GM13976 (cell line): ENCODE measurements at regions not wholly inside any gene's neighbourhood (a gene's known extent, or its start where the extent isn't known, plus 50 kb on each side); places are given as distances from the start of the nearest gene placed in this dataset.

Experiments used
- DNase-seq: peaks from one replicate; pipeline ENCODE4 v3.0.0; 2012; ENCODE audit warnings: low spot score
- in situ Hi-C: fragments of 300-500 bp; cut with MboI; formaldehyde crosslinking; loops from one replicate; pipeline ENCODE4 v1.12.0; 2022; ENCODE audit warnings: low sequenced_read_pairs, mixed read lengths, inconsistent platforms; ENCODE audit not compliant: unreplicated experiment
- TF ChIP-seq, protein P1 (sequence below): IDR thresholded peaks from 2 replicates; pipeline ENCODE4 v1.5.1; 2012; ENCODE audit warnings: borderline replicate concordance, mild to moderate bottlenecking; ENCODE audit not compliant: insufficient read depth; ENCODE audit errors: extremely low read depth, missing control alignments, control extremely low read depth

DNA sequence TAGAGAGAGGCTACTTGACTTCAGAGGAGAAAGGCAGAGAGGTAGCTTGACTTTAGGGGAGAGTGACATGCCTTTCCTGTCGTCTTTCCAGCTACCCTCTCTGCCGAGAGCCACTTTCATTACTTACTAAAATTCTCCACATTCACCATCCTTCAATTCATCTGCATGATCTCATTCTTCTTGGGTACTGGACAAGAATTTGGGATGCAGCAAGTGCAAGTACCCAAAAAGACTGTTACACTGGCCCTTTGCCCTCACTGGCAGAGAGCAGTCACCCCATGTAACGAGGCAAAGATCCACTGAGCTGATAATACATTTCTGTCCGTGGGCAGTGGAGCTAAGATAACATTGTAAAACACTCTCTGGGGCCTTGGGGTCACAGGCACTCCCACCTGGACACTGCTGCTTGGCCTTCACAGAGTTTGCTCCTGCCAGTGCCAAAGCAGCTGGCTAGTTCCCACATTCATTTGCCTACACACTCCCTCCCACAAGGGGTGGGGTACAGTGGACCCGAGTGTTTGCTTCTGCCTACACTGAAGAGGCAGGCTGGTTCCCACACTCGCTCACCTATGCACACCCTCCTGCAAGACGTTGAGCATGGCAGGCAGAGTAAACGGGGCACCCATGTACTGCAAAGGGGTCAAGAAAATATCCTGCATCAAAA is 1276.9 kb upstream of the PCDH9 start:
- no peak for DNase-seq
- TF ChIP-seq, protein P1, sequence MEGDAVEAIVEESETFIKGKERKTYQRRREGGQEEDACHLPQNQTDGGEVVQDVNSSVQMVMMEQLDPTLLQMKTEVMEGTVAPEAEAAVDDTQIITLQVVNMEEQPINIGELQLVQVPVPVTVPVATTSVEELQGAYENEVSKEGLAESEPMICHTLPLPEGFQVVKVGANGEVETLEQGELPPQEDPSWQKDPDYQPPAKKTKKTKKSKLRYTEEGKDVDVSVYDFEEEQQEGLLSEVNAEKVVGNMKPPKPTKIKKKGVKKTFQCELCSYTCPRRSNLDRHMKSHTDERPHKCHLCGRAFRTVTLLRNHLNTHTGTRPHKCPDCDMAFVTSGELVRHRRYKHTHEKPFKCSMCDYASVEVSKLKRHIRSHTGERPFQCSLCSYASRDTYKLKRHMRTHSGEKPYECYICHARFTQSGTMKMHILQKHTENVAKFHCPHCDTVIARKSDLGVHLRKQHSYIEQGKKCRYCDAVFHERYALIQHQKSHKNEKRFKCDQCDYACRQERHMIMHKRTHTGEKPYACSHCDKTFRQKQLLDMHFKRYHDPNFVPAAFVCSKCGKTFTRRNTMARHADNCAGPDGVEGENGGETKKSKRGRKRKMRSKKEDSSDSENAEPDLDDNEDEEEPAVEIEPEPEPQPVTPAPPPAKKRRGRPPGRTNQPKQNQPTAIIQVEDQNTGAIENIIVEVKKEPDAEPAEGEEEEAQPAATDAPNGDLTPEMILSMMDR: no peak
- in situ Hi-C loops: no loop called here

DNA sequence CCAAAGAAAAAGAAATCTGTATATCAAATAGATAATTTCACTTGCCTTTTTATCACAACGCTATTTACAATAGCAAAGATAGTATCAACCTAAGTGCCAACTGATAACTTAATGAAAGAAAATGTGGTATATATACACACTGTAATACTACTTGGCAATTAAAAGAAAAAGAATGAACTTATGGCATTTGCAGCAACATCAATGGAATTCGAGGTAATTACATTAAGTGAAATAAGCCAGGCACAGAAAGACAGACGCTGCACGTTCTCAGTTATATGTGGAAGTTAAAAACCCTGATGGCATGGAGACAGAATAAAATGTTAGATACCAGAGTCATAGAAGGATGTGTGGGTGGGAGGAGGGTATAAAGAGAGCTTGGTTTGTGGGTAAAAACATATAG is 1260.5 kb upstream of the PCDH9 start:
- no peak for DNase-seq
- TF ChIP-seq, protein P1: no peak
- in situ Hi-C loops: no loop called here

- TF ChIP-seq, protein P1: no peak
- in situ Hi-C loops: no loop called here
- DNase-seq: no peak
These were observed 1251.0 kb upstream of the PCDH9 start for GRCh38 chr13:68481130-68481529.

DNA sequence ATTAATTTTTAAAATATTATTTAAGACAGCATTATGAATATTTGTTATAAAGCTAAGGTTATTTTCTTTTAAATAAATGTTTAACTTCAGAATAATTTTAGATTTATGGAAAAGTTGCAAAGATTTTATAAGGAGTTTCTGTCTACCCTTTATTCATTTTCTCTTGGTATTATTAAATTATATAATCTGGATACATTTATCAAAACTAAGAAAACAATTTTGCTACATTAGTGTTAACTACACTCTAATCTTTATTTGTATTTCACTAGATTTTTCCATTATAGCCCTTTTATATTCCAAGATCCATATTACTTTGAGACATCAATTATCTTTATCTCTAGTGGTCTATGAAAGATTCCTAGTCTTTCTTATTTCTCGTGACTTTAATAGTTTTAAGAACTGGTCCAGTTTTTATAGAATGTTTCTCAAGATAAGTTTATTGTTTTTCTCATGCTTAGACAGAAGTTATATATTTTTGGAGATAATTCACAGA is 1243.7 kb upstream of the PCDH9 start:
- no peak for DNase-seq
- TF ChIP-seq, protein P1: no peak
- in situ Hi-C loops: no loop called here

- TF ChIP-seq, protein P1: no peak
- in situ Hi-C loops: no loop called here
- no peak for DNase-seq
These were observed 1237.0 kb upstream of the PCDH9 start for GRCh38 chr13:68467160-68467559.

DNA sequence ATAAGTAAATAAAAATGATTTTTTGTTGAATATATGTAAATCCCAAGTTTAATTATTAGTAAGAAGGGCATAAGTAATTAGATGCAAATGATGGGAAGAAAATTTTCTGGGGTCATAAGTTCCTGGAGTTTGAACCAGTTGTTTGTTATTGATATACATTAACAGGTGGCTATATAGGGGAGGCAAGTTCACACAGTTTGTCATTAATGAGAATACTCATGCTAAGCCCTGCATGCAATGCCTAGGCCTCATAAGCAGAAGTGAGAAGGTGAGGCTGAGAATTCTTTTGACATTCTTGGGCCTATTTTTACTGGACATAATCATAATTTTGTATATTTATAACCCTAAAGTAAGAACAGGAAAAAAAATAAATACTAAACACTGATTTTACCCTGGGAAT is 1210.7 kb upstream of the PCDH9 start:
- TF ChIP-seq, protein P1: no peak
- in situ Hi-C loops: no loop called here
- no peak for DNase-seq
